ENCODE measurements at regions not wholly inside any gene's neighbourhood (a gene's known extent, or its start where the extent isn't known, plus 50 kb on each side); places are given as distances from the start of the nearest gene placed in this dataset.

DNA sequence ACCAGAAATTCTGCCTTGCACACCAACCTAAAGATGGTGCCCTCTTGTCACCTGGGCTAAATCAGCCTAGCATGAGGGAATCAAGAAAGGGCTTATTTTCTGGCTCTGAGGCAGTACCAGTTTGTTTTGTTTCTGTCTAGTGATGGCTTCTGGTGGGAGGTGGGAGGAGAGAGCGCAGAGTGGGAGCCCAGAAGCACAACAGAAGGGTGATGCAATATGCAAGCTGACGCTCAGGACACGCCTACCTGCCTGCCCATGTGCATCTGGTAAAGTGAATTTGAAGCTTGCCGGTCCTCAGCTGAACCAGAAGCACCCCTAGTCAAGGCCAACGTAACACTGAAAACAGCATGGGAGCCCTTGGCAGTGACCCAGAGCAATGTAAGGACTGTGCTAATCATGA, 138.4 kb upstream of the TIAM1 start:
- in situ Hi-C loops (cut with MboI) (no loop called here), intact Hi-C loops (cut with micrococcal nuclease) (no loop called here)
- Histone ChIP-seq H2AFZ (ENCODE audit: low read depth, low read length) (no peak overlapping the region), H3K36me3 (ENCODE audit: control insufficient read depth, insufficient read depth, low read length) (no peaks in the 10 kb centered on the region), H3K79me2 (ENCODE audit: control insufficient read depth, insufficient read depth, low read length) (no peaks in the 10 kb centered on the region), H3K27me3 (ENCODE audit: control insufficient read depth in 2 of 2, insufficient read depth in 2 of 2, low read length in 2 of 2) (peaks cover 0 to 9% of the 10 kb centered on the region in 2 experiments; a peak in 2 of 5 replicates), H3K27ac (ENCODE audit: extremely low read depth, low read depth, low read length) (no peak overlapping the region), H3K9ac (ENCODE audit: insufficient read depth in 1 of 2, low read depth in 2 of 2, low read length in 2 of 2) (no peak overlapping the region), H3K4me1 (replicated peaks in 1 of 2; ENCODE audit: control insufficient read depth in 2 of 2, insufficient read depth in 2 of 2, low read length in 2 of 2) (no peaks in the 10 kb centered on the region), H4K20me1 (replicated peaks; ENCODE audit: control insufficient read depth, insufficient read depth, low read length) (no peaks in the 10 kb centered on the region), H3K9me1 (ENCODE audit: control insufficient read depth, insufficient read depth, low read length) (no peaks in the 10 kb centered on the region), H3K4me2 (ENCODE audit: insufficient read depth, low read length) (no peak overlapping the region), H3K4me3 (no peak overlapping the region), H3K9me3 (replicated peaks; ENCODE audit: control insufficient read depth, insufficient read depth, low read depth, low read length) (peaks cover 2% of the 10 kb centered on the region; the same call in 1 of the 2 replicates)
- POLR2A ChIA-PET, result no interaction called here
- no TSS peak for BruUV-seq (replicated peaks)
- FAIRE-seq, result no peak
- ATAC-seq, result no peak
- WGBS (ENCODE audit: insufficient coverage, low coverage, missing lambda C conversion rate), result 2% methylated on average over 4 of the region's 5 CpGs
- no peak for DNase-seq (ENCODE audit: extremely low read depth in 1 of 4, low spot score in 3 of 4)
- CTCF ChIA-PET (ENCODE audit: low intra/inter-chr PET ratio), result no interaction called here
- no peak for TF ChIP-seq MYNN (IDR thresholded peaks at IDR 0.05)
- TF ChIP-seq MYNN (CRISPR knock-in tag; IDR thresholded peaks at IDR 0.05), result no peak
- TF ChIP-seq CEBPG (CRISPR knock-in tag; IDR thresholded peaks at IDR 0.05), result no peak
- 0 out of 4 replicates have a peak, but pooled peaks of 1 of the 2 experiments have one; percentile 18 for TF ChIP-seq CEBPG (tag; conservative IDR thresholded peaks at IDR 0.05 in 1 of 2, IDR thresholded peaks at IDR 0.05 in 1 of 2)
- peak; percentile 32; the same call in 1 of the 2 replicates for TF ChIP-seq ATF3 (IDR thresholded peaks at IDR 0.05)
- TF ChIP-seq ATF3 (CRISPR knock-in tag; conservative IDR thresholded peaks at IDR 0.05), result no peak

- Histone ChIP-seq H2AFZ (ENCODE audit: low read depth, low read length) (no peak overlapping the region), H3K4me3 (no peak overlapping the region), H3K4me2 (ENCODE audit: insufficient read depth, low read length) (no peak overlapping the region), H3K9ac (ENCODE audit: insufficient read depth in 1 of 2, low read depth in 2 of 2, low read length in 2 of 2) (no peak overlapping the region), H3K79me2 (ENCODE audit: control insufficient read depth, insufficient read depth, low read length) (no peaks in the 10 kb centered on the region), H3K9me3 (replicated peaks; ENCODE audit: control insufficient read depth, insufficient read depth, low read depth, low read length) (peaks cover 2% of the 10 kb centered on the region; the same call in 1 of the 2 replicates), H4K20me1 (replicated peaks; ENCODE audit: control insufficient read depth, insufficient read depth, low read length) (no peaks in the 10 kb centered on the region), H3K27me3 (ENCODE audit: control insufficient read depth in 2 of 2, insufficient read depth in 2 of 2, low read length in 2 of 2) (no peaks in the 10 kb centered on the region; a peak in 1 of 5 replicates), H3K4me1 (replicated peaks in 1 of 2; ENCODE audit: control insufficient read depth in 2 of 2, insufficient read depth in 2 of 2, low read length in 2 of 2) (no peaks in the 10 kb centered on the region), H3K27ac (ENCODE audit: extremely low read depth, low read depth, low read length) (no peak overlapping the region), H3K9me1 (ENCODE audit: control insufficient read depth, insufficient read depth, low read length) (no peaks in the 10 kb centered on the region), H3K36me3 (ENCODE audit: control insufficient read depth, insufficient read depth, low read length) (no peaks in the 10 kb centered on the region)
- FAIRE-seq, result no peak
- ChIA-PET CTCF (ENCODE audit: low intra/inter-chr PET ratio) (no interaction called here), POLR2A (no interaction called here)
- no TSS peak for BruUV-seq (replicated peaks)
- 0% methylated on average over 1 of the region's 1 CpG for WGBS (ENCODE audit: insufficient coverage, low coverage, missing lambda C conversion rate)
- intact Hi-C loops (cut with micrococcal nuclease) (no loop called here), in situ Hi-C loops (cut with MboI) (no loop called here)
- DNase-seq (ENCODE audit: extremely low read depth in 1 of 4, low spot score in 3 of 4), result no peak
- no peak for ATAC-seq
- no peak for TF ChIP-seq ETV6 (IDR thresholded peaks at IDR 0.05; ENCODE audit: borderline replicate concordance in 1 of 2, low read depth in 2 of 2, low read length in 1 of 2)
- TF ChIP-seq ETV6 (CRISPR knock-in tag; IDR thresholded peaks at IDR 0.05; ENCODE audit: borderline replicate concordance), result no peak
- no peak for TF ChIP-seq ZNF586 (CRISPR knock-in tag; conservative IDR thresholded peaks at IDR 0.05)
- TF ChIP-seq HDAC6 (IDR thresholded peaks at IDR 0.05; ENCODE audit: low read depth, low read length), result no peak
- no peak for TF ChIP-seq TRIM28 (IDR thresholded peaks at IDR 0.05)
- no peak for TF ChIP-seq MBD2 (IDR thresholded peaks at IDR 0.05; ENCODE audit: borderline replicate concordance, low read depth)
- no peak for TF ChIP-seq MLX (CRISPR knock-in tag; conservative IDR thresholded peaks at IDR 0.05)
- TF ChIP-seq TRIM25 (IDR thresholded peaks at IDR 0.05; ENCODE audit: borderline replicate concordance), result no peak
- no peak for TF ChIP-seq ZSCAN29 (IDR thresholded peaks at IDR 0.05)
Observed at GRCh38 chr21:31480228-31480627, 136.2 kb upstream of the TIAM1 start.
